Neural cell (in vitro differentiated cells): ENCODE measurements at regions not wholly inside any gene's neighbourhood (a gene's known extent, or its start where the extent isn't known, plus 50 kb on each side); places are given as distances from the start of the nearest gene placed in this dataset.

Experiments
- H2AFZ ChIP-seq: fragments of 200-600, 300-800 bp; sonication (generic), shearing (Covaris generic); 2 replicates; pipeline ENCODE4 v1.6.0; 2014; ENCODE audit warnings: low read depth, mild to moderate bottlenecking, antibody characterized with exemption, low read length, moderate library complexity
- H3F3A ChIP-seq: fragments of 200-600 bp; shearing (Covaris generic); 2 replicates; pipeline ENCODE4 v1.6.1; 2016; ENCODE audit warnings: mild to moderate bottlenecking, moderate library complexity, mixed read lengths, antibody characterized with exemption, low read length; ENCODE audit not compliant: insufficient read depth, poor library complexity, severe bottlenecking
- H3K27ac ChIP-seq: fragments of 200-600, 300-800 bp; sonication (generic), shearing (Covaris generic); 2 replicates; pipeline ENCODE4 v1.5.1; 2014; ENCODE audit warnings: mild to moderate bottlenecking, low read length, moderate library complexity
- H3K27me3 ChIP-seq: fragments of 300-800, 200-600 bp; sonication (generic), shearing (Covaris generic); 2 replicates; pipeline ENCODE4 v1.6.0; 2014; ENCODE audit warnings: mild to moderate bottlenecking, low read depth, low read length, moderate library complexity; ENCODE audit not compliant: insufficient read depth
- H3K36me3 ChIP-seq: fragments of 300-800, 200-600 bp; sonication (generic), shearing (Covaris generic); 2 replicates; pipeline ENCODE4 v1.5.1; 2014; ENCODE audit warnings: mild to moderate bottlenecking, antibody characterized with exemption, low read length, moderate library complexity; ENCODE audit not compliant: insufficient read depth
- H3K4me2 ChIP-seq: fragments of 300-800, 200-600 bp; sonication (generic), shearing (Covaris generic); 2 replicates; pipeline ENCODE4 v1.6.0; 2014; ENCODE audit warnings: mild to moderate bottlenecking, low read length
- H3K4me3 ChIP-seq: fragments of 300-800, 200-600 bp; sonication (generic), shearing (Covaris generic); 2 replicates; pipeline ENCODE4 v1.5.1; 2014; ENCODE audit warnings: mild to moderate bottlenecking, low read length, moderate library complexity
- H3K79me2 ChIP-seq: fragments of 200-600 bp; shearing (Covaris generic); replicated peaks from 2 replicates; pipeline ENCODE4 v1.6.0; 2014; ENCODE audit warnings: mild to moderate bottlenecking, low read length, moderate library complexity; ENCODE audit not compliant: insufficient read depth
- H3K9ac ChIP-seq: fragments of 300-800, 200-600 bp; sonication (generic), shearing (Covaris generic); 2 replicates; pipeline ENCODE4 v1.6.1; 2016; ENCODE audit warnings: mild to moderate bottlenecking, low read length, mixed read lengths
- H3K9me2 ChIP-seq: fragments of 200-600 bp; shearing (Covaris generic); 2 replicates; pipeline ENCODE4 v1.6.1; 2016; ENCODE audit warnings: mild to moderate bottlenecking, low read length, mixed read lengths; ENCODE audit not compliant: insufficient read depth
- H3K9me3 ChIP-seq: fragments of 200-600, 300-800 bp; sonication (generic), shearing (Covaris generic); 2 replicates; pipeline ENCODE4 v1.6.1; 2016; ENCODE audit warnings: mild to moderate bottlenecking, mixed run types, low read length, moderate library complexity, mixed read lengths
- H4K20me1 ChIP-seq: fragments of 200-600 bp; shearing (Covaris generic); 2 replicates; pipeline ENCODE4 v1.6.1; 2016; ENCODE audit warnings: mild to moderate bottlenecking, mixed run types; ENCODE audit not compliant: insufficient read depth
- EP300 ChIP-seq: fragments of 450-650 bp; conservative IDR thresholded peaks from 2 replicates; pipeline ENCODE4 v1.6.1; 2014; ENCODE audit warnings: antibody characterized with exemption, mild to moderate bottlenecking, moderate library complexity; ENCODE audit not compliant: poor library complexity, severe bottlenecking
- EZH2 ChIP-seq: fragments of 200-600, 300-800 bp; shearing (Covaris generic), sonication (generic); IDR thresholded peaks from 2 replicates; pipeline ENCODE4 v1.6.1; 2014; ENCODE audit warnings: antibody characterized with exemption, low read length, borderline replicate concordance, mild to moderate bottlenecking; ENCODE audit not compliant: insufficient read depth, poor library complexity, severe bottlenecking
- MXI1 ChIP-seq: fragments of 450-650 bp; conservative IDR thresholded peaks from 2 replicates; pipeline ENCODE4 v1.6.1; 2014; ENCODE audit warnings: antibody characterized with exemption, mild to moderate bottlenecking; ENCODE audit not compliant: poor library complexity, severe bottlenecking
- POLR2AphosphoS5 ChIP-seq: IDR thresholded peaks from 2 replicates; pipeline ENCODE4 v1.6.1; 2012
- RAD21 ChIP-seq: fragments of 450-650 bp; conservative IDR thresholded peaks from 2 replicates; pipeline ENCODE4 v1.6.1; 2014; ENCODE audit warnings: antibody characterized with exemption, mild to moderate bottlenecking, moderate library complexity
- SMC3 ChIP-seq: fragments of 450-650 bp; conservative IDR thresholded peaks from 2 replicates; pipeline ENCODE4 v1.6.1; 2014; ENCODE audit warnings: antibody characterized with exemption, mild to moderate bottlenecking, moderate library complexity; ENCODE audit not compliant: poor library complexity
- TAF1 ChIP-seq: IDR thresholded peaks from 2 replicates; pipeline ENCODE4 v1.6.1; 2012; ENCODE audit warnings: low read depth
- TF ChIP-seq, protein P1 (sequence below): IDR thresholded peaks from 2 replicates; pipeline ENCODE4 v1.6.1; 2012; ENCODE audit warnings: borderline replicate concordance
- TF ChIP-seq, protein P2 (sequence below): fragments of 450-650 bp; IDR thresholded peaks from 2 replicates; pipeline ENCODE4 v1.5.1; 2014; ENCODE audit warnings: antibody characterized with exemption, mild to moderate bottlenecking, moderate library complexity; ENCODE audit not compliant: poor library complexity, severe bottlenecking

DNA sequence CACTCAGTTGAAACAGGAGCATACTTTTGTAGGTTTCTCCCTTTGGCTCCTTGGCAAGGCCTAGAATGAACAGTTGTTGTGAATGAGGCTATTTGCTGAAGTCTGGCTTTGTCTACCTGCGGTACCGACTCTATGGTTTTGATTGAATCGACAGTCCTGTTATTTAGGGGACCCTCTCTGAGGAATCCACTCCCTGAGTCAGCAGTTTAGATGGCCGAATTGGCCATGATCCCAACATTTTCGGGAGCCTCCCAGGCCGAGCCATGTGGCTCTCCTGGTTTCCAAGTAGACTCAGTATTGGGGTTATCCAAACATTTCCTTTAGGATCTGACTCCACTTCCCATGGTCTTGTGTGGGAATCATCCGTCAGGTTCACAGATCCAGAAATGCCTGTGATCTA lies 394.8 kb upstream of the MAF start:
- H3K4me3 ChIP-seq = no peak overlapping the region
- H3K79me2 ChIP-seq = no peaks in the 10 kb centered on the region
- H3K27ac ChIP-seq = no peak overlapping the region
- H3K9ac ChIP-seq = no peak overlapping the region
- H3K9me2 ChIP-seq = no peaks in the 10 kb centered on the region
- H3K36me3 ChIP-seq = no peaks in the 10 kb centered on the region
- H3F3A ChIP-seq = no peaks in the 10 kb centered on the region
- TF ChIP-seq, protein P1, sequence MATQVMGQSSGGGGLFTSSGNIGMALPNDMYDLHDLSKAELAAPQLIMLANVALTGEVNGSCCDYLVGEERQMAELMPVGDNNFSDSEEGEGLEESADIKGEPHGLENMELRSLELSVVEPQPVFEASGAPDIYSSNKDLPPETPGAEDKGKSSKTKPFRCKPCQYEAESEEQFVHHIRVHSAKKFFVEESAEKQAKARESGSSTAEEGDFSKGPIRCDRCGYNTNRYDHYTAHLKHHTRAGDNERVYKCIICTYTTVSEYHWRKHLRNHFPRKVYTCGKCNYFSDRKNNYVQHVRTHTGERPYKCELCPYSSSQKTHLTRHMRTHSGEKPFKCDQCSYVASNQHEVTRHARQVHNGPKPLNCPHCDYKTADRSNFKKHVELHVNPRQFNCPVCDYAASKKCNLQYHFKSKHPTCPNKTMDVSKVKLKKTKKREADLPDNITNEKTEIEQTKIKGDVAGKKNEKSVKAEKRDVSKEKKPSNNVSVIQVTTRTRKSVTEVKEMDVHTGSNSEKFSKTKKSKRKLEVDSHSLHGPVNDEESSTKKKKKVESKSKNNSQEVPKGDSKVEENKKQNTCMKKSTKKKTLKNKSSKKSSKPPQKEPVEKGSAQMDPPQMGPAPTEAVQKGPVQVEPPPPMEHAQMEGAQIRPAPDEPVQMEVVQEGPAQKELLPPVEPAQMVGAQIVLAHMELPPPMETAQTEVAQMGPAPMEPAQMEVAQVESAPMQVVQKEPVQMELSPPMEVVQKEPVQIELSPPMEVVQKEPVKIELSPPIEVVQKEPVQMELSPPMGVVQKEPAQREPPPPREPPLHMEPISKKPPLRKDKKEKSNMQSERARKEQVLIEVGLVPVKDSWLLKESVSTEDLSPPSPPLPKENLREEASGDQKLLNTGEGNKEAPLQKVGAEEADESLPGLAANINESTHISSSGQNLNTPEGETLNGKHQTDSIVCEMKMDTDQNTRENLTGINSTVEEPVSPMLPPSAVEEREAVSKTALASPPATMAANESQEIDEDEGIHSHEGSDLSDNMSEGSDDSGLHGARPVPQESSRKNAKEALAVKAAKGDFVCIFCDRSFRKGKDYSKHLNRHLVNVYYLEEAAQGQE = no peak
- TF ChIP-seq, protein P2, sequence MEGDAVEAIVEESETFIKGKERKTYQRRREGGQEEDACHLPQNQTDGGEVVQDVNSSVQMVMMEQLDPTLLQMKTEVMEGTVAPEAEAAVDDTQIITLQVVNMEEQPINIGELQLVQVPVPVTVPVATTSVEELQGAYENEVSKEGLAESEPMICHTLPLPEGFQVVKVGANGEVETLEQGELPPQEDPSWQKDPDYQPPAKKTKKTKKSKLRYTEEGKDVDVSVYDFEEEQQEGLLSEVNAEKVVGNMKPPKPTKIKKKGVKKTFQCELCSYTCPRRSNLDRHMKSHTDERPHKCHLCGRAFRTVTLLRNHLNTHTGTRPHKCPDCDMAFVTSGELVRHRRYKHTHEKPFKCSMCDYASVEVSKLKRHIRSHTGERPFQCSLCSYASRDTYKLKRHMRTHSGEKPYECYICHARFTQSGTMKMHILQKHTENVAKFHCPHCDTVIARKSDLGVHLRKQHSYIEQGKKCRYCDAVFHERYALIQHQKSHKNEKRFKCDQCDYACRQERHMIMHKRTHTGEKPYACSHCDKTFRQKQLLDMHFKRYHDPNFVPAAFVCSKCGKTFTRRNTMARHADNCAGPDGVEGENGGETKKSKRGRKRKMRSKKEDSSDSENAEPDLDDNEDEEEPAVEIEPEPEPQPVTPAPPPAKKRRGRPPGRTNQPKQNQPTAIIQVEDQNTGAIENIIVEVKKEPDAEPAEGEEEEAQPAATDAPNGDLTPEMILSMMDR = no peak
- no peak for TF ChIP-seq EZH2
- no peak for TF ChIP-seq RAD21
- H3K9me3 ChIP-seq = no peaks in the 10 kb centered on the region
- no peaks in the 10 kb centered on the region for H4K20me1 ChIP-seq
- no peaks in the 10 kb centered on the region for H3K27me3 ChIP-seq
- no peak overlapping the region for H2AFZ ChIP-seq
- no peak overlapping the region for H3K4me2 ChIP-seq

DNA sequence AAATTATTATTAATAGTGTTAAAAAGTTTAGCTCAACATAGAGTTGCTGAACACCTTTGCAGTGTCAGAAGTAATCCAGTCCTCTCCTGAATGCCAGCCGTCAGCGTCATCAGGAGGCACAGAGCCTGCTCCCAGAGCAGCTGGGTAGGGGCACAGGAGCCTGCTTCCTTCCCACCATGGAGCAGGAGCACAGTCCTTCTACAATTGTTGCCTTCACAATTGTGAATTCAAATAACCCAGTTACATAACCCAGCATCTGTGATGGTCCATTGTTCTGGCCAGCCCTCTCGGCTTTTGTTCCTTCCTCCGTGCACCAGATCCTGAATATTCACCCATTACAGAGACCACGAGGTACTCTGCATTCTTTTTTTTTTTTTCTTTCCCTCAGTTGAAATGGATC lies 393.9 kb upstream of the MAF start:
- H3K9me3 ChIP-seq = no peaks in the 10 kb centered on the region
- TF ChIP-seq POLR2AphosphoS5 (no peak), RAD21 (no peak)
- no peak overlapping the region for H3K4me3 ChIP-seq
- H3K27me3 ChIP-seq = no peaks in the 10 kb centered on the region
- H3K79me2 ChIP-seq = no peaks in the 10 kb centered on the region
- no peak overlapping the region for H3K27ac ChIP-seq
- H2AFZ ChIP-seq = no peak overlapping the region
- no peaks in the 10 kb centered on the region for H4K20me1 ChIP-seq
- no peak overlapping the region for H3K9ac ChIP-seq
- H3K4me2 ChIP-seq = no peak overlapping the region
- H3K36me3 ChIP-seq = no peaks in the 10 kb centered on the region
- no peaks in the 10 kb centered on the region for H3F3A ChIP-seq
- no peaks in the 10 kb centered on the region for H3K9me2 ChIP-seq

DNA sequence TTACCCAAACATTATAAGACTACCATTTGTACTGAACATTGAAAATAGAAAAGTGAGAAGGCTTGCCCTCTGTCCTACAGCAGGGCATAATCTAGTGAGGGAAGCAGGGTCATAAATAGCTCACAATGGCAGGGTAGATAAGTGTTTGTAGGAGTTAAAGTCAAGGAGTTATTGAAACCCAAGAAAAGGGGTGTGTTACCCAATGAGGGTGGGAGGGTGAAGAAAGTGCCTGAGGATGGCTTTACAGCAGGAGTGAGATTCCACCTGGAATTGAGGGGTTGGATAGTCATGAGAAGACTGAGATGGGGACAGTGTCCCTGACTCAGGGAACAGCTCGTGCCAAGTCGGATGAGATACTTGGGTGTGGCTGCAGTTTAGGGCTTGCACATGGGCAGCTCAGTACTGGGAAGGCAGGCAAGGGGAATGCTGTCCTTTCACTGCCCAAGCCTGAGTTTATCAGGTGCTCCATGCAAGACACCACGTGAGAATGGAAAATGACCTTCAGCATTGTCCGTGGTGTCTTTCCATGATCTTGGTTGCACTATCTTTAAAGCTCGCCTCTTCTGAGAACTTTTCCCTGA lies 393.2 kb upstream of the MAF start:
- Histone ChIP-seq H4K20me1 (no peaks in the 10 kb centered on the region), H3K79me2 (no peaks in the 10 kb centered on the region), H3K36me3 (no peaks in the 10 kb centered on the region), H3K4me2 (no peak overlapping the region), H3K4me3 (no peak overlapping the region), H3F3A (no peaks in the 10 kb centered on the region), H3K9me2 (no peaks in the 10 kb centered on the region), H3K27me3 (no peaks in the 10 kb centered on the region), H3K9me3 (no peaks in the 10 kb centered on the region), H3K27ac (no peak overlapping the region), H2AFZ (no peak overlapping the region), H3K9ac (no peak overlapping the region)
- TF ChIP-seq, protein P1 = no peak
- TF ChIP-seq TAF1 (no peak), POLR2AphosphoS5 (no peak), MXI1 (no peak), RAD21 (no peak), SMC3 (no peak), EZH2 (no peak), EP300 (no peak)
- TF ChIP-seq, protein P2 = no peak
